GM23248 (cell line): ENCODE measurements at regions not wholly inside any gene's neighbourhood (a gene's known extent, or its start where the extent isn't known, plus 50 kb on each side); places are given as distances from the start of the nearest gene placed in this dataset.

Experiments
- EZH2 ChIP-seq: fragments of 200-600 bp; sonication (generic); IDR thresholded peaks from 2 replicates; pipeline ENCODE4 v1.6.1; 2018; ENCODE audit warnings: antibody characterized with exemption, mild to moderate bottlenecking; ENCODE audit not compliant: insufficient read depth, poor library complexity, severe bottlenecking
- EZH2phosphoT487 ChIP-seq: fragments of 200-600 bp; sonication (generic); IDR thresholded peaks from 2 replicates; pipeline ENCODE4 v1.6.1; 2018; ENCODE audit warnings: antibody characterized with exemption, moderate library complexity, mild to moderate bottlenecking, low read depth; ENCODE audit not compliant: insufficient read depth

DNA sequence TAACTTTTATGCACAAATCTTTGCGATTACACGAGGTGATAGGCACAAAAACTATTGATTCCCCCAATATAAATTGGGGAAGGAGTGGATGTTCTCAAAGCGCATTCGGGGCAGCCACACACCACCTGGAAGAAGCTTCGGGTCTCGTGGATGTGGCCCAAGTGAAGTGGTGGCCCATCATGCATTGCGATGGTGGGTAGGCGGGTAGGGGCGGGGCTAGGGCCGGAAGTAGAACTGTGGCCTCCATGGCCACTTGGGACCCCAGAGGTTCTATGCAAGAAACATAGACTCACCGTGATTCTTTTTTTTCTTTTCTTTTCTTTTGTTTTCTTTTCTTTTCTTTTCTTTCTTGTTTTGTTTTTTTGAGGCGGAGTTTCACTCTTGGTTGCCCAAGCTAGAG, 86.4 kb upstream of the SLC44A1 start:
- TF ChIP-seq EZH2 (no peak), EZH2phosphoT487 (no peak)
